Activated gamma-delta T cell (primary cell): ENCODE measurements at regions not wholly inside any gene's neighbourhood (a gene's known extent, or its start where the extent isn't known, plus 50 kb on each side); places are given as distances from the start of the nearest gene placed in this dataset.

Source experiments
- DNase-seq: peaks from one replicate; lab custom pipeline; 2025; lab: John Stamatoyannopoulos, UW

DNA sequence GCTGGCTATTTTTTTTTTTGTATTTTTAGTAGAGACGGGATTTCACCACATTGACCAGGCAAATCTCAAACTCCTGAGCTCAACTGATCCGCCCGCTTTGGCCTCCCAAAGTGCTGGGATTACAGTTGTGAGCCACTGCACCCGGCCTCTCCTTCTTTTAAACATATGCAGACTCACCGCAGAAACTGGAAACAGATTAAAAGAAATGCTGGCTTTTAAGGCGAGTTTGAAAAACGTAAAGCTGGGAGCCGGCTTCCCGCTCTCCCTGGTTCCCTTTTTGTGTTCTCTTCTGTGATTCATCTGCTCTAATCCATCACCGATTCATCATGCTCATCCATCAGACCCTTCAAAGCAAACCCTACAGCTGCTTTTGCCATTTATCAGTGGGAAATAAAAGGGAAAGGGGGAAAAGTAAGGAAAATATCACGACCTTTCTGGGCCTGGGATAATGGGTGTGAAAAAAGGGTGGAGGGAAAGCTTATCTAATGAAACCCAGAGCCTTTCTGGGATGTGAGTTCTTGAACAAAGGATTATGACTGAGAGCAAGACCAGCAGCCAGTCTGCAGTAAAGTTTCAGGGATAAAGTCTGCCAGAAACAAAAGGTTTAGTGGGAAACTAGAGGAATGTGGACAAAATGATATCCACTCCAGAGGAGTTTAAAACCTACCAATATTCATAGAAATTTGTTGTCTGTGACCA lies 92.3 kb upstream of the LRIG1 start:
- DNase-seq = no peak

DNA sequence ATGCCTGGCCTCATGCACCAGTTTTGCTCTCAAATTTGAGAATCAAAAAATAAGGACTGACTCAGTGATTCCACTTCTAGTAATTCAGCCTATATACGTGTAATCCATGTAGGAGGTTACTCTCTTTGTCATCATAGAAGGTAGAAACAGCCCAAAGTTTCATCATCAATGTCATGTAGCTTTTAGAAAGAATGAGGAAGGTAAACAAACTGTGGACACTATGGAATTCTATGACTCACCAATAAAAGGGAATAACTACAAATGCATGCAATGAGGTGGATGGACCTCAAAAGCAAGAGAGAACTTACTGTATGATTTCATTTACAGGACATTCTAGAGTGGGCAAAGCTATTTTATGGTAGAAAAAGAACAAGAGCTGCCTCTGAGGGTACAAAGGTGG lies 93.2 kb upstream of the LRIG1 start:
- DNase-seq = no peak

GRCh38 chr3:66597308-66597863 lies 96.6 kb upstream of the LRIG1 start:
- DNase-seq = no peak

- DNase-seq = no peak
Measured at GRCh38 chr3:66598168-66598567, 97.3 kb upstream of the LRIG1 start.

- DNase-seq = no peak
Measured at GRCh38 chr3:66602237-66602636, 101.4 kb upstream of the LRIG1 start.

DNA sequence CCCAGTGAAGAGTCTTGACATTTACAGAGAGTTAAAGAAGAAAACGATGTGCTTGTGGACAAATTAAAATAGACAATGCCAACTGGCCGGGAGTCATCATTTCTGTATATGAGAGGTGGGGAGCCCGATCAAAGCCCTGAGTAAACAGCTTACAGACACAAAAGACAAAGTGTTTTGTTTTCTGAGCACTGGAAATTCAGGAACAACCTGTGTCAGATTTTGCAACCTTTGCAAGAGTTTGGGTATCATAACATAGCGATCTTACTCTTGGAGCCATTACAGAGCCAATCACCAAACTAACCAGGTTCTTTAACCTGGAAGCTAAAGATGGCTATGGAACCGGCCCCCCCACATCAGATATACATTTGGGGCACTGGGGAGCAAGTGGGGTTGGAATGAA lies 101.9 kb upstream of the LRIG1 start:
- no peak for DNase-seq

- no peak for DNase-seq
Measured at GRCh38 chr3:66603151-66603611, 102.4 kb upstream of the LRIG1 start.

DNA sequence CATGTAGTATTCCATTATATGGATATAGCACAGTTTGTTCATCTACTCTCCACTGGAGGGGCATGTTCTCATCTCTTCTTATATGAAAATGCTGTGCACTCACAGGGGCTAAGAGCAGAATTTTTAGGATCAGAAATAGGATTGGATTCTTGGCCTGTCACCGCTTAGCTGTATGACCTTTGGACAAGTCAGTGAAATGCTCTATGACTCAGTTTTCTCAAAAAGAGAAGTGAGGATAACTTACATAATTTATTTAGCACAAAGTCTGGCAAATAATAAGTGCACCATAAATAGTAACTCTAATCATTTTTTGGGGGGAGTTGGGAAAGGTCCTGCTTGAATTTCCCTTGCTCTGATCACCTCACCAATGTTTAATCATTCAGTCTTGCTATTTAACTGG lies 103.7 kb upstream of the LRIG1 start:
- DNase-seq = no peak

DNA sequence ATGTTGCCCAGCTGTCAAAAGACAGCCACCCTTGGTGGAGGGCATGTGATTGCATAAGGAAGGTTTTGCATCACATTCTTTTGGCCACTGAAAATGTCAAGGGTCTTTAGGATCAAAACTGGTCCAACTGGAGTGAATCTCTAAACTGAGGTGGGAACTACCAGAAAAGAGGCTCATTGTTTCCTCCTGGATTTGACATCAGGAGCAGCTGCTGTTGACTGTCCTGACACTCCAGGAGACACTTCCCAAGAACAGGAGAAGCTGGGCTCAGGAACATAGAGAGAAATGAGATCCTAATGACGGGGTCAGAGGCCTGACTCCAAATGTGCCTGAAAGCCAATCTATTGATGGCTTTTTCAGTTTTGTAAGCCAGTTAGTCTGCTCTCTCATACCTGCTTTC lies 105.3 kb upstream of the LRIG1 start:
- no peak for DNase-seq

GRCh38 chr3:66606868-66607267 lies 106.0 kb upstream of the LRIG1 start:
- DNase-seq = no peak

DNA sequence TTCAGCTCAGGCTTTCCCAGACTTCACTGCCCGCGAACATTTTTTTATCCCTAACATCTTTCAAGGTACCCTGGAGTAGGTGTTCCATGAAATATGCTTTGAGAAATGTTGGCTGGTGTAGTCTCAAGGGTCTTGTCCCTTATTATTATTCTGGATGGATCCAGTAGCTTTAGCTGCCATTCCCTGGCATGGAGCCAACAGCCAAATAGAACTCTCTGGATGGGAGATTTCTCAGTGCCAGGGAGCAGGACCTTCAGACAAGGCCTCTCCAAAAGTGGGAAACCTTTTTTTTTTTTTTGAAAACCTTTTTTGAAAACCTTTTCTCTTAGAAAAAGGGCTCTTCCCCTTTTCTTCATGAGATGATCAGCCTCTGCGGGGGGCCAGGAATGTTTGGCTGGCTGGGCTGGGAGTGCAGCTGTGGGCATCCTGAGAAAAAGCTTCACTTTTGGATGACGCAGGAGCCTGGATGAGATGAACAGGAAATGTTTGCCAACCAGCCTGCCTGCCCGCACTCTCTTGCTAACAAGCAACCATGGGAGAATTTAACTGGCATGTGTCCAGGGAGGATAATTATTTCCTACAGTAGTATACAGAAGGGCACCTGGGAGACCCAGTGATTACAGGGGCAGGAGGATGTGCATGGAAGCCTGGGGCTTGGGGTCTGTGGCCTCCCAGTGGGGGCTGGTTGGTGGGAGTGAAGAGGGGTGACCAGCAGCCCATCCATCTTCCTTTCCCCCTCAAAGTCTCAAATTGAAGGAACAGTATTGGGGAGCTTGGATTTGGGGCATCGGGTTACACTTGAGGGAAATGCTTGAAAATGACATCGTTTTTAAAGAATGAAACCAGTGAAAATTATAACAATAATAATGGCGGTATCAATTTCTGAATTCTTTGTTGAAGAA lies 109.1 kb upstream of the LRIG1 start:
- DNase-seq = no peak

- no peak for DNase-seq
Measured at GRCh38 chr3:66610562-66610909, 109.7 kb upstream of the LRIG1 start.

- no peak for DNase-seq
Measured at GRCh38 chr3:66615643-66616301, 115.0 kb upstream of the LRIG1 start.

DNA sequence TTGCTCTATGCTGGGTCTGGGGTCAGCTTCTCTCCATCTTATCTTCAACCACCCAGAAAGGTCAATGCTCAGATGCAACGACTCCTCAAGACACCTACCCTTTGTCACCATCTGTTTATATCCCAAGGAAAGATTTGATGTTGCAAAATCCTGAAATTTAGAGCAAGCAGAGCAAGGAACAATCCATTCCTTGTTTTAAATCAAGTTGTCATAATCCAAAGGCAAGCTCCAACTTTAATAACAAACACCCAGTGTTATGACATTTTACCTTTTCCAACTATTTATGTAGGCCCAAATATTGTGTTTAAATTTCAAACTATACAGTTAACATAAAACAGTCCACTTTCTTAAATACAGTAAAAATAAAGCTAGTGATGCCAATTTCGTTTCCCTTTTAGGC lies 116.5 kb upstream of the LRIG1 start:
- no peak for DNase-seq

DNA sequence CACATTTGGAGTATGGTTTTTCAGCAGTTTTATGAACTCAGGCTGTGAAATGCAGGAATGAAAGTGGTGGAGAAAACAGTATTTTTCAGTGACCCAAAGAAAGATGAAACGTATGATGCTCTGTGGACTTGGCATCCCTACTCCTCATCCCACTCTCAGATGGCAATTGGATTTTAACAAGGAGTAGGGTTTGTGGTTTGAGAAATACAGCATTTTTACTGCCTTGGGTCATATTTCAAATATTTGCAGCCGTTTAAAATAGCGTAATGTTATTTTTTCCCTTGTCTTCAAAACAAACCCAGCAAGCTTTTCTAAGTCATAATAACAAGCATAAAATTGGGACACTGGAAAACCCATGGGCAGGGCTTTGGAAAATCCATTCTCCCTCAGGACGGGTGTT lies 117.2 kb upstream of the LRIG1 start:
- no peak for DNase-seq

- no peak for DNase-seq
Measured at GRCh38 chr3:66620296-66620695, 119.5 kb upstream of the LRIG1 start.

GRCh38 chr3:66622756-66623457 lies 122.1 kb upstream of the LRIG1 start:
- no peak for DNase-seq

- DNase-seq = no peak
Measured at GRCh38 chr3:66625505-66626216, 124.8 kb upstream of the LRIG1 start.

DNA sequence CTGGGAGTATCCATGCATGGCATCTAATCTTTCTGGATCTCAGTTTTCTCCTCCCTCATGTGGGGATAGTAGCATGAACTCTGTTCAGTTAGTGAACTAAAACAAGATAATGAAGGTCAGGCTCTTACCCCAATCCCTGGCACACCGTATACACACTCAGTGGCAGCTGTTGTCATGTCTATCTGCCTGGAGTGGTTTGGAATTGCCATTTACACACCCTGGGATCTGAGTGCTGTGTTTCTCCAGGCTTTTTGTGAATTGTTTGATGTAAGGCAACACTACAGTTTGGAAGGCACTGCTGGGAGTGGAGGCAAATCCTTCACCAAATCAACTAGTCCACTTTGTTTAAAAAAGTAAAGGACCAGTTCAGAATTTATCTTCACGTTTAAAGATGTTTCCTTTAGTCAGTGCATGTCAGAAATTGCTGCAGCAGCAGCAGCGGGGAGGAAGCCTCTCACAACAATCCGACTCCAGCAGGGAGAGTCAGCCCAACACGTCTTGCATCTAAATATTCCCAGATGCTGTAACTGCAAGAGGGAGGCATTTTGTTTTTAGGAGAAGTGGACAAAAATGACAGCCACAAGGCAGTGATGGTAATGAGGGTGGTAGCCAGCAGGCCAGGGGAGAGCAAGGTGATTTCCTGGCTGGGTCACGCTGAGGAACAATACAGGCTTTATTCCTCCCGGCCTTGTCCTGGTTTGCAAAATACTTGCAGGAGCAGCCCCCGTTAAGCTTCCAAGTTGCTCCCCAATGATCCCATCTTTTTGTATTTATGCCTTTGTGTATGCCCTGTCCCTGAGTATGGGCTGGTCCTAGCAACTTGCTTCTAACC lies 128.5 kb upstream of the LRIG1 start:
- DNase-seq = no peak

GRCh38 chr3:66629982-66630368 lies 129.2 kb upstream of the LRIG1 start:
- DNase-seq = no peak
